ENCODE measurements at regions not wholly inside any gene's neighbourhood (a gene's known extent, or its start where the extent isn't known, plus 50 kb on each side); places are given as distances from the start of the nearest gene placed in this dataset.

DNA sequence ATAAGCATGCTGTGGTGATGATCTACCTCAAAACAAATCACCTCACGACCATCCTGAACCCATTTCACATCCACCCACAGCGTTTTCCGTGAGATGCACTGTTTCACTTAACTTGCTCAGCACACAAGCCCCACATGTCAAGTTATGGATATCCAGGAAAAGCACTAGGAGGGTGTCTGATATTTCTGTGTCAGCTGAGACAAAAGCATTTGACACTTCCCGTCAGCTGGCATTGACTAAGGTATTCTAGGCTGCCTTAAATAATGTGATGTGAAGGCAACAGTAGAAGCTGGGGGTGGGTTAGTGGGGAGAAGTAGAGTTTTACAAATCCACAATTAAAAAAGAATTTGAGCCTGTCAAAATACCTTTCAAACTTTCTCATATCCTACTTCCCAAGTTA is 68.7 kb upstream of the MDFIC start:
- TF ChIP-seq, protein P1, sequence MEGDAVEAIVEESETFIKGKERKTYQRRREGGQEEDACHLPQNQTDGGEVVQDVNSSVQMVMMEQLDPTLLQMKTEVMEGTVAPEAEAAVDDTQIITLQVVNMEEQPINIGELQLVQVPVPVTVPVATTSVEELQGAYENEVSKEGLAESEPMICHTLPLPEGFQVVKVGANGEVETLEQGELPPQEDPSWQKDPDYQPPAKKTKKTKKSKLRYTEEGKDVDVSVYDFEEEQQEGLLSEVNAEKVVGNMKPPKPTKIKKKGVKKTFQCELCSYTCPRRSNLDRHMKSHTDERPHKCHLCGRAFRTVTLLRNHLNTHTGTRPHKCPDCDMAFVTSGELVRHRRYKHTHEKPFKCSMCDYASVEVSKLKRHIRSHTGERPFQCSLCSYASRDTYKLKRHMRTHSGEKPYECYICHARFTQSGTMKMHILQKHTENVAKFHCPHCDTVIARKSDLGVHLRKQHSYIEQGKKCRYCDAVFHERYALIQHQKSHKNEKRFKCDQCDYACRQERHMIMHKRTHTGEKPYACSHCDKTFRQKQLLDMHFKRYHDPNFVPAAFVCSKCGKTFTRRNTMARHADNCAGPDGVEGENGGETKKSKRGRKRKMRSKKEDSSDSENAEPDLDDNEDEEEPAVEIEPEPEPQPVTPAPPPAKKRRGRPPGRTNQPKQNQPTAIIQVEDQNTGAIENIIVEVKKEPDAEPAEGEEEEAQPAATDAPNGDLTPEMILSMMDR (IDR thresholded peaks at IDR 0.05; ENCODE audit: borderline replicate concordance, extremely low read depth, low read length, poor library complexity, severe bottlenecking): no peak
- no peak for TF ChIP-seq EZH2 (IDR thresholded peaks at IDR 0.05; ENCODE audit: borderline replicate concordance, low read depth, low read length, severe bottlenecking)

All from DND-41 (cell line).